ENCODE measurements at regions not wholly inside any gene's neighbourhood (a gene's known extent, or its start where the extent isn't known, plus 50 kb on each side); places are given as distances from the start of the nearest gene placed in this dataset.

DNA sequence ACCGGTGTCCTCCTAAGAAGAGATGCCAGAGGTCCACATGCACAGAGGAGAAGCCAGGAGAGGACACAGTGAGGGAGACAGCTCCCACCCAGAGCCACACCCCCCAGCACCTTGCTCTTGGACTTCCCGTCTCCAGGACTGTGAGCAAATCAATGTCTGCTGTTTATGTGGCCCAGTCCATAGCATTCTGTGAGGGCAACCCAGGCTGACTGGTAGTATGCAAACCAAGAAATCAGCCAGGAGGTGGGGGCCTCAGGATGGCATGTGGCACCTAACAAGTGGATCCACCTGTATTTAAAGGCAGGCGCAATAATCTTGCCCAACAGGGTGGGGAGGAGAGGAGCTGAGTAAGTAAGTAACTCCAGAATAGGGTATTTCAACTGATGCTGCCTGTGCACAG is 136.4 kb downstream of the BRD1 start:
- no peak for DNase-seq (ENCODE audit: low read depth)
- H3K4me3 ChIP-seq (ENCODE audit: low read depth, low read length), result no peak overlapping the region
- TF ChIP-seq, protein P1, sequence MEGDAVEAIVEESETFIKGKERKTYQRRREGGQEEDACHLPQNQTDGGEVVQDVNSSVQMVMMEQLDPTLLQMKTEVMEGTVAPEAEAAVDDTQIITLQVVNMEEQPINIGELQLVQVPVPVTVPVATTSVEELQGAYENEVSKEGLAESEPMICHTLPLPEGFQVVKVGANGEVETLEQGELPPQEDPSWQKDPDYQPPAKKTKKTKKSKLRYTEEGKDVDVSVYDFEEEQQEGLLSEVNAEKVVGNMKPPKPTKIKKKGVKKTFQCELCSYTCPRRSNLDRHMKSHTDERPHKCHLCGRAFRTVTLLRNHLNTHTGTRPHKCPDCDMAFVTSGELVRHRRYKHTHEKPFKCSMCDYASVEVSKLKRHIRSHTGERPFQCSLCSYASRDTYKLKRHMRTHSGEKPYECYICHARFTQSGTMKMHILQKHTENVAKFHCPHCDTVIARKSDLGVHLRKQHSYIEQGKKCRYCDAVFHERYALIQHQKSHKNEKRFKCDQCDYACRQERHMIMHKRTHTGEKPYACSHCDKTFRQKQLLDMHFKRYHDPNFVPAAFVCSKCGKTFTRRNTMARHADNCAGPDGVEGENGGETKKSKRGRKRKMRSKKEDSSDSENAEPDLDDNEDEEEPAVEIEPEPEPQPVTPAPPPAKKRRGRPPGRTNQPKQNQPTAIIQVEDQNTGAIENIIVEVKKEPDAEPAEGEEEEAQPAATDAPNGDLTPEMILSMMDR (IDR thresholded peaks at IDR 0.05; ENCODE audit: low read depth, low read length, missing control alignments), result no peak

DNA sequence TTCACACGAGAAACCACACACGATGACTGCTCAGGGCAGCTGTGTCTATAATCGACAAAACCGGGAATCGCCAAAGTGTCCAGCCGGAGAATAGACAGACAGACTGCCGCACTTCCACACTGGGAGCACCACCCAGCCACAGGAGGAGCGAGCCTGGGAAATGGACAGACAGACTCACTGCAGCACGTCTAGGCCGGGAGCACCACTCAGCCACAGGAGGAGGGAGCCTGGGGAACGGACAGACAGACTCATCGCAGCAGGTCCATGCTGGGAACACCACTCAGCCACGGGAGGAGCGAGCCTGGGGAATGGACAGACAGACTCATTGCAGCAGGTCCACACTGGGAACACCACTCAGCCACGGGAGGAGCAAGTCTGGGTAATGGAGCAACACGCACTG is 137.2 kb downstream of the BRD1 start:
- TF ChIP-seq, protein P1 (IDR thresholded peaks at IDR 0.05; ENCODE audit: low read depth, low read length, missing control alignments), result no peak
- no peak overlapping the region for H3K4me3 ChIP-seq (ENCODE audit: low read depth, low read length)
- no peak for DNase-seq (ENCODE audit: low read depth)

DNA sequence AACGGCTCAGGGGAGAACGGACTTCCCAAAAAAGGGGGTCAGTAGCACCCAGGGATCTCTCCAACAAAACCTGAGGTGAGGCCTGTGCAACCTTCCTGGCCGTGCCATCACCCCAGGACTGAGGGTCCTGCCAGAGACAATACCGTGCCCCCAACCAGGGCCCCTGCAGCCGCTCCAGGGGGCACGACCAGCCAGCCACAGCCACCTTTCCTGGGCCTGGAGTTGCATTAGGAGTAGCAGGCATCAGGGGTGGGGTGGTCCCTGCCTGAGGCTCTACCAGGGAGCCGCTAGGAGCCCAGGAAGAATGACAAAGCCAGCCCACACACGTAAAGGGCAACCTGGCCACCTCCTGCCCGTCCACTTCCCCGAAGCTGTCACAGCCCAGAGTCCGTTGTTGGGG is 137.8 kb downstream of the BRD1 start:
- no peak overlapping the region for H3K4me3 ChIP-seq (ENCODE audit: low read depth, low read length)
- TF ChIP-seq, protein P1 (IDR thresholded peaks at IDR 0.05; ENCODE audit: low read depth, low read length, missing control alignments), result no peak
- no peak for DNase-seq (ENCODE audit: low read depth)

DNA sequence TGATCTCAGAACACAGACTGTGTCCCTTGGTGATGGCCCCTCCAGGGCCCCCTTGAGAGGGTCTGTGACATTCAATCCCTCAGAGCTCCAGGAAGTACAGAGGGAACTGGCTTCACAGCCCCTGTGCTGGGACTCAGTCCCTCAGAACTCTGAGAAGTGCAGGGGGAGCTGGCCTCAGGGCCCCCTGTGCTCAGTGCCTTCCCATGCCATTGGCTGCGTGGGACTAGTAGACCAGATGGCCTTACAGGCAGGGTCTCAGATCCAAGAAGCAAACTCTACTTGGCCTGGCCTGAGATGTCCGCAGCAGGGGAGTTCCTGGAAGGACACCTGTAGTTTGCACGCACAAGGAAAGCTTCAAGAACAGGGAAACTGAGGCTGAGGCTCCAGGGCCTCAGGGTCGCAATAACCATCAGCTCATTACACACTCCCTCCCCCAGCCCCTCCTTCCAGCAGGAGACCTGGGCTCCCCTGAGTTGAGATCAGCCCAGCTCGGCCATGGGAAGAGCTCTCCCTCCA is 138.4 kb downstream of the BRD1 start:
- H3K4me3 ChIP-seq (ENCODE audit: low read depth, low read length), result no peak overlapping the region
- TF ChIP-seq, protein P1 (IDR thresholded peaks at IDR 0.05; ENCODE audit: low read depth, low read length, missing control alignments), result no peak
- no peak for DNase-seq (ENCODE audit: low read depth)

DNA sequence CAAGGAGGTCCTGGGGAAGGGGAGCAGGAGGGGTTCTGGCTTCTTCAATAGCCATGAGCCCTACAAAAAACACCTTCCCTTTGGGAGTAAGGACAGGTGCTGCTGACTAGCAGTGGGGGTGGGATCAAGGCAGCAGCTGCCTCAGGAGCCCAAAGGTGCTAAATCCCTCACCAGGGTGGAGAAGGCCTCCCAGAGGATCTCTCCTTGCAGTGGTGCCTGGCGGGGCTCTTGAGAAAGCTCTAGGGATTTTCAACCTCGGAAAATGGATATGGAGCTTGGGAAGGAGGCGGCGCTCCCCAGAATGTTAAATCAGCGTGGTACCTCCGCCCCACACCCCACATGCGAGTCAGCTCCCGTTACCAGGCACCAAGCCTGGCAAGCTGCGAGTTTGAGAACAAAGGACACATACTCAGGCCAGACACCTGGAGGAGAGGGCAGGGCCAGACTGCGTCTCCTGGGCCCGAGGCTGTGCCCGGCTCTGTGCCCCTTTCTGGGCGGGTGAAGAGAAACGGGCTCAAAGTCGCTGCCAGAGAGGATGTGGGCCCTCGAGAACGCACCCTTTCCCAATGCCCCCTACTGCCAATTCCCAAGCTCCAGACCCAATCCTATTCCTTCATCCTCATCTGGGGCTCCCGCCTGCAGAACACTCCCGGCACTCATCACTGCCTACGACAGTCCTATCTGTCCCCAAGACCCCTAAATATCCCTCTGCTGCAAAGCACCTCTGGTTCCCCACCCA is 139.0 kb downstream of the BRD1 start:
- no peak for DNase-seq (ENCODE audit: low read depth)
- H3K4me3 ChIP-seq (ENCODE audit: low read depth, low read length), result no peak overlapping the region
- TF ChIP-seq, protein P1 (IDR thresholded peaks at IDR 0.05; ENCODE audit: low read depth, low read length, missing control alignments), result no peak

DNA sequence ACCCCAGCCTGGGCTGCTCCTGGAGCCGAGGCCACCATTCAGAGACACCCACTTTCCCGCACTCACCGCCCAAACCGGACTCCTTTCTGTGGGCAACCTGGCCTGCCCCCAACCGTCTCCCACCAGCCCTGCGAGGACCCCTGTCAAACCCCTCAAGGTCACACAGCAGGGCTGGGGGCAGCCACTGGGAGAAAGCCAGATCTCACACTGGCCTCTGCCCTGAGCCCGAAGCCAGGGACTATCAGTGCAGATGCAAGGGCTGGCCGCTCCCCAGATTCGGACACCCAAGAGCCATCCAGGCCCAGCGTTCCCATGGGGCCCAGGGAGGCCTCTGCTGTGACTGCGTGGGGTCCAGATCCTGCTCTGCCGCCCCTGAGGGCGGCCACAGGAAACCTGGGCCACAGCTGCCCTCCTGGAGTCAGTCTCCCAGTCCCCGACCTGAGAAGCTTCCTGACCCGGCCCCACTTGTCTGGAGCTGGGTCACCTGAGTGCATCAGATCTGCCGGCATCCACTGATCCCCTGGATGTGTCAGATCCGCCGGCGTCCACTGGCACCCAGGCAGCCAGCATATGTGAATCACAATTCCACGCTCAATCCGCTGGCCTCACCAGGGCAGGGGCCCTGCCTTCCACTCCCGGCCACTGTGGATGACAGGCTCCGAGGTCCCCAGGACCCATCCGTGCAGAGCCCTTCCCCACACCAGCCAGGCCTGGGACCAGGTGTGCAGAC is 139.7 kb downstream of the BRD1 start:
- DNase-seq (ENCODE audit: low read depth), result no peak
- H3K4me3 ChIP-seq (ENCODE audit: low read depth, low read length), result no peak overlapping the region
- TF ChIP-seq, protein P1 (IDR thresholded peaks at IDR 0.05; ENCODE audit: low read depth, low read length, missing control alignments), result no peak
